HG03520 (cell line): ENCODE measurements at regions not wholly inside any gene's neighbourhood (a gene's known extent, or its start where the extent isn't known, plus 50 kb on each side); places are given as distances from the start of the nearest gene placed in this dataset.
"Not testable (repeated sequence)": the region's sequence is repeated elsewhere in the genome, so short reads cannot be mapped to it uniquely, and the experiment has no call there.

Source experiments
- ATAC-seq: cut with Tn5 transposase; IDR thresholded peaks from one replicate; pipeline ENCODE4 v1.9.1; 2021; ENCODE audit warnings: mild to moderate bottlenecking, moderate library complexity; ENCODE audit not compliant: unreplicated experiment

DNA sequence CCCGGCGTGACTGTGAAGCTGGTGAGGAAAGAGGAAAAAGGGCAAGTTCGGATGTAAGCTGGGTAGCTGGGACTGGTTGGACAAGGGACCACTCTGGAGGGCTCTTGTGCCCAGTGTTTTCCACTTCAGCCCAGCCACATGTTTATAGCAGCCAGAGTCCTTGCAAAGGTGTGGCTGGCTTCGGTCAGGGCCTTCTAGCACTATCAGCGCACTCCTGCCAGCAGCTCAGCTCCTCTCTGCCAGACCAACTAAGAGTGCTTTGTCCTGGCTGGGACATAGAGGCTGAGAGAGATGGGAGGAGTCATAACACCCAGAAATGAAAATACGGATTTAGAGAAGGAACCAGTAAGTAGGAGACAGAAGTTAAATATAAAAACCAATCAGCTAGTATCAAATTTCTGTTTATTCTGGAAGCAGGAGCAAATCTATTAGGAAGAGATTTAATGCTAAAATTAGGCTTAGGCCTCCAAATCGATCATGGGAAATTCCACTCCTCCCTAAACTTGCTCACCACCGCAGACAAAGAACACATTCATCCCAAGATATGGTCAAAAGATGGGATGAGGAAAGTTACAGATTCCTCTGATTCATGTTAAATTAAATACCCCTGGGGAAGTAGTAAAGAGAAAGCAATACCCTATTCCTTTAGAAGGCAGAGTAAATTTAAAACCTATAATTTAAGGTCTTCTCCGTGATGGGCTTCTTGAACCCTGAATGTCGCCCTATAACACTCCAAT is 135.0 kb downstream of the RALA start:
- ATAC-seq = no peak

DNA sequence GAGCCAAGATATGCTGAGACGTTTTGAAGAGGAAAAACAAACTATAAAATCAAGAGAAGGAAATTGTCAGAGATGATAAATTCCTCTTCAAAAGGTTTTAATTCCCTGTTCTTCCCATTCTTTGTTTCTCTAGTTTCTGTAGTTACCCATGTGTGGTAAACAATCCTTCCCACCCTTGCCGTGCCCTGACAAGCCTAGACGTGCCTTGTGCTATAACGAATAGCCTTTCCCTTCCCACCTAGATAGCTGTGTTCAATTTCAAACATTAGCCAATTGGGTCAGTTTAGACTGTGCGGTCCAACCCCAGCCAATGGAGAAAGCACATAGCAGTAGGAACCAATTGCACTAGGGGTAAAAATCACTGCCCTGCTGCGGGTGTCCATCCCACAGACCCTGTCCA is 138.1 kb downstream of the RALA start:
- no peak for ATAC-seq

DNA sequence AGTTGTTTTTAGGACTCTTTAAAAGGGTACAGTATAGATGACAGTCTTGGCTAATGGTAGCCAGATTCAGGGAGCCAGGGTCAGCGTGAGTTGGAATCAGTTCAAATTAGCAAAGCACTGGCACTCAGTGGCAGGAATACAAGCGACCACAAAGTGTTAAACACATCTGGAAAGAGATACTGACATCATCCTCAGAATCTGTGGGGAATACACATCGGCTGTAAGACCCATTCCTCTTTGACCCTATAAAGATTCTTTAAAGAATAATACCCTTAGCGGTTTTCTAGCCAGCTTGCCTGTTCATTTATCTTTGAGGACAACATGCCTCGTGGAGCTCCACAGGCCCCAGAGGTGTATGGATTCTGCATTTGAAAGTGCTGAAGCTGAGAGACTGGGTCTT is 139.1 kb downstream of the RALA start:
- not testable (repeated sequence) for ATAC-seq

DNA sequence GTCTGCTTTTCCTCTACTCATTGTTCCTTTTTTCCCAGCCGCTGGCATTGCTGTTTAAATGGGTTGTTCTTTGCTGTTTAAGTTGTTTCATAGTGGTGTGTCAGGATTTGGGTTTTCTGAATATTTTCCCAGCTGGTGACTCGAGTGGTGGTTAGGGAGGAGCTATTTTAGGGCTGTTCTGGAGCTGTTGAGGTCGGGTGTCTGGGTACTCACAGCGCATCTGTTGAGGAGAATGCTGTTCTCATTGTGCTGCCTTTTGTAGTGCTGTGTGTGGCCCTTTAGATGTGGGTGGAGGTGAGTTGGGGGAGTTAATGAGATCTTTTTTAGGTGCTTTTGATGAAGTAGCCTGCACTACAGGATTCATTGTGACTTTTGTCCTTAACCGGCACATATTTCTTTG is 139.5 kb downstream of the RALA start:
- not testable (repeated sequence) for ATAC-seq

DNA sequence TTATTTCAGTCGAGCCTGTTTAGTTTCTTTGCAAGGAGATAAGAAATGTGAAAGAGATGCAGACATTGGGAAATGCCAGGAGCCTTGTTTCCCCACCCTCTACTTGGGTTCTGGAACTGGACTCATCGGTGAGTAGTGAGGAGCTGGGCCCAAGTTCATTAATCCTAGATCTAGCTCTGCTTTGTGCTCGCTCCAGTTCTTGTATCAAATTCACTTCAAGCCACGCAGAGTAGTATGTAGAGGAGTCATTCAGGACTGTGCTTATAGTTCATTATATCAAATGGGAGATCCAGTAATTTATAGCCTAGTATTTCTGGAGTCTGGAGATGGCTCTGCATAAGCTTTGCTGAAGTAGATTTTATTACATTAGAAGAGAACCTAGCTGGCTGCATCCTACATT is 142.5 kb downstream of the RALA start:
- ATAC-seq = not testable (repeated sequence)

DNA sequence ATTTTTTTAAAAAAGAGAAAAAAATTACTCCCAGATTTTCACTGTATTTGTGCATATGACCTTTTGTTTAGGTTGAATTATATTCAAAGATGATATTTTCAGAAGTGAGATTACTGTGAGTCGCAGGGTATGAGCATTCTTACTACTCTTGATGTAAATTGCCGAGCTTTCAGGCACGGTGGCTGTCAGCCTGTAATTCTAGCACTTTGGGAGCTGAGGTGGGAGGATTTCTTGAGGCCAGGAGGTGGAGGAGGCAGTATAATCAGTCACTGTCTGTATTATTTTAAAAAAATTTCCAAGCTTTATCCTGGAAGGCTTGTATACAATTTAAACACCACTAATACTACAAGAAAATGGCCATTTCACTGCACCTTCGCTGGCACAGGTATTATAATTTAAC is 145.1 kb downstream of the RALA start:
- ATAC-seq = not testable (repeated sequence)

DNA sequence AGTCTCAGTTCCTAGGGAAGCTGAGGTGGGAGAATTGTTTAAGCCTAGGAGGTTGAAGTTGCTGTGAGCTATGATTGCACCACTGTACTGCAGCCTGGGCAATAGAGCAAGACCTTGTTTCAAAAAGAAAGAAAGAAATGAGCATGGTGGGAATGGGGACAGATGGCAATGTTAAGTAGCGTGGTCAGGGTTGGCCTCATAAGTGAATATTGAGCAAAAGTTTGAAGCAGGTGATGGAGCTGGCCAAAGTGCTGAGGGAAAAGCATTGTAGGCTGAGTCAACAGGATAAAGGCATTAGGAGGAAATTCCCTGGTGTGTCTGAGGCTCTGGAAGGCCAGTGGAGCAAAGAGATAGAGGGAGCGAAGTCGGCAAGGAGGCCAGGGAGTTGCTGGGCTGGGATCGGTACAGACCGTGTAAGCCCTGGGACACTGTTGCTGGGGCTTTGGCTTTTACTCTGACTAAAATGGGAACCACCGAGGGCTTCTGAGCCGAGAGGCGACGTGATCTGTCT is 151.0 kb downstream of the RALA start:
- not testable (repeated sequence) for ATAC-seq

DNA sequence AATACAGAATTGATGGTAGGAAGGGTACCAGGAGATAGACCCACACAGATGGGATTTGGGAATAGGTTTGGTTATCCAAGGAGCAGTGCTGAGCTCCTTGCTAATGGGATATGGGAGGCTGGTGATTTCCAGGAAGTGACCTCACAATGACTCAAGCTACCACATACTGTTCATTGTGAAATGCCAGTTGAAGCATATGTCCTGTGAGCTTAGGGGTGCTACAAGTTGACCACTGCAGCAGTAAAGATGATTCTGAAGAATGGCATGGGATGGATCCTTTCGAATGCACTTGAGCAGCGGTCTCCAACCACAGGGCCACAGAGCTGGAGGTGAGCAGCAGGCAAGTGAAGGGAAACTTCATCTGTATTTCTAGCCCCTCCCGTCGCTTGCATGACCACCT is 158.2 kb downstream of the RALA start:
- not testable (repeated sequence) for ATAC-seq

DNA sequence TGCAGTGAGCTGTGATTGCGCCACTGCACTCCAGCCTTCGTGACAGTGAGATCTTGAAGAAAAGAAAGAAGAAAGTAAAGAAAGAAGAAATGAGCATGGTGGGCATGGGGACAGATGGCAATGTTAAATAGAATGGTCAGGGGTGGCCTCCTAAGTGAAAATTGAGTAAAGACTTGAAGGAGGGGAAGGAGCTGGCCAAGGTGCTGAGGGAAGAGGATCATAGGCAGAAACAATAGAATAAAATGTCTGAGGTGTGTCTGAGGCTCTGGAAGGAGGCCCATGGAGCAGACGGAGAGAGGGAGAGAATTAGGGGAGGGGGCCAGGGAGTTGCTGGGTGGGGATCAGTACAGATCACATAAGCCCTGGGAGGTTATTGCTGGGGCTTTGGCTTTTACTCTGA is 163.1 kb downstream of the RALA start:
- not testable (repeated sequence) for ATAC-seq

DNA sequence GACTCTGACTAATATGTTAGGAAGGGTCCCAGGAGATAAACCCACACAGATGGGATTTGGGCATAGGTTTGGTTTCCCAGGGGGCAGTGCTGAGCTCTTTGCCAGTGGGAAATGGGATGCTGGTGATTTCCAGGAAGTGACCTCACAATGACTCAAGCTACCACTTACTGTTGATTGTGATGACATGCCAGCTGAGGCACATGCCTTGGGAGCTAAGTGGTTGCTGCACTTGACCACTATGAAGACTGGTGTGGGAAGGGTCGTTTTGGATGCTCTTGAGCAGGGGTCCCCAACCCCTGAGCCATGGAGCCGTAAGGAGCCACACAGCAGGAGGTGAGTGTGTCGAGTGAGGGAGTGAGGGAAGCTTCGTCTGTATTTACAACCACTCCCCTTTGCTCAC is 159.0 kb upstream of the CDK13 start:
- ATAC-seq = not testable (repeated sequence)

DNA sequence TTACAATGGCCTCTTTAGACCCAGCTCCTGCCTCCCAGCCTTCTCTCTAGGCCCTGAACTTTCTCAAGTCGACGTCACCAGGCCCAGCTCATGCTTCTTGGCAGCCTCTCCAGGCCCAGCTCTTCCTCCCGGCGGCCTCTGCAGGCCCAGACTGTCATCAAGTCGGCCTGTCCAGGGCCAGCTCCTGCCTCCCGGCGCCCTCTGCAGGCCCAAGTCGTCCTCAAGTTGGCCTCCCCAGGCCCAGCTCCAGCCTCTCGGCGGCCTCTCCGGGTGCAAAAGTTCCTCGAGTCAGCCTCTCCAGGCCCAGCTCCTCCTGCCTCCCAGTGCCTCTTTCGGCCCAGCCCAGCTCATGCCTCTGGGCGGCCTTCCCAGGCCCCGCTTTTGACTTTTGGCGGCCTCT is 158.1 kb upstream of the CDK13 start:
- ATAC-seq = not testable (repeated sequence)

DNA sequence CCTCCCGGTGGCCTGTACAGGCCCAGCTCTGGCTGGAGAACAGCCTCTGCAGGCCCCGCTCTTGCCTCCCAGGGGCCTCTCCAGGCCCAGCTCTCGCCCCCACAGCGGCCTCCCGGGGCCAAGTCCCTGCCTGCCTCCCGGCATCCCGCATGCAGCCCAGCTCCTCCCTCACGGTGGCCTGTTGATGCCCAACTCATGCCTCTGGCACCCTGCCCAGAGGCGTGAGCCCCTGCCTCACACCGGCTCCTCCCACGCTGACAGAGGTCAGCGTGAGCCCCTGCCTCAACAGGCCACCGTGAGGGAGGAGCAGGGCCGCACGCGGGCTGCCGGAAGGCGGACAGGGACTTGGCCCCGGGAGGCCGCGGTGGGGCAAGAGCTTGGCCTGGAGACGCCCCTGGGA is 157.0 kb upstream of the CDK13 start:
- ATAC-seq = not testable (repeated sequence)

DNA sequence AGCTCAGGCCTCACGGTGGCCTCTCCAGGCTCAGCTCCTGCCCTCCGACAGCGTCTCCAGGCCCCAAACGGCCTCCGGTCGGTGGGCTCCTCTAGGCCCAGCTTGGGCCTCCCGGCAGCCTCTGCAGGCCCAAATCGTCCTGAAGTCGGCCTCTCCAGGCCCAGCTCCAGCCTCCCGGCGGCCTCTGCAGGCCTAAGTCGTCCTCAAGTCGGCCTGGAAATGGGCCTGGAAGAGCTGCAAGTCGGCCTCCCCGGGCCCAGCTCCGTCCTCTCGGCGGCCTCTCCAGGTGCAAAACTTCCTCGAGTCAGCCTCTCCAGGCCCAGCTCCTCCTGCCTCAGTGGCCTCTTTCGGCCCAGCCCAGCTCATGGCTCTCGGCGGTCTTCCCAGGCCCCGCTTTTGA is 156.2 kb upstream of the CDK13 start:
- not testable (repeated sequence) for ATAC-seq

DNA sequence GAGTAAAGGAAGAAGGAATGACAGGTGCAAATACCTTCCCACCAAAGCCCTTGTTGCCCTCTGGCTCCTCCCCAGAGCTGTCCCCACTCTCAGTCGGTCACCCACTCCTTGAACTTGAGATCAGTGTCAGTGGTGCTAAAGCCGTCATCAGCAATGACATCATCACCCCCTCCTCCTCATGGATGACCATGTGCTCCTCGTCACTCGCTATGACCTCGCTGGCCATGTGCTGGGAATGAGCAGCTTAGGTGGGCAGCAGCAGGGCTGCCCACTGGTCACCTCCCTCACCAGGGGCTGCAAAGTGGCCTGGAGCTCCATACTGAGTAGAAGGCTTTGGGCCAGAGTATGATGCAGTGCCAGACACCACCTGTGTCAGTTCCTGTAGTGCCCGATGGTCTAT is 153.1 kb upstream of the CDK13 start:
- ATAC-seq = not testable (repeated sequence)

DNA sequence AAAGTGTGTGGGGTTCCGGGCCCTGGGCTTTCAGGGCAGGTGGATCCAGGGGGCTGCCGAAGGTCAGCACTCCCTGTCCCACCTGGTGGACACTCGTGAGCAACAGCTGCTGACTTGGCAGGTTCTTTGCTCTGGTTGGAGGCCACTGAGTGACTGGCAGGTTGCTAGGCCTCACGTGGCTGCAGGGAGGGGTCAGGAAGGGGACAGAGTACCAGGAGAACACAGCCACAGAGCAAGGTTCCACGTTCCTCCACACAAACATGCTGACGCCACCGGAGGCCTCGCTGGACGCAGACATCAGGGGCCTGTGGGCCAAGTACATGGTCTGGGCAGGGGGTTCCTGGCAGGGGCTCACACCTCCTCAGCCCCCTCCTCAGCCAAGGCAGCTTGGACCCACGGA is 152.0 kb upstream of the CDK13 start:
- not testable (repeated sequence) for ATAC-seq

DNA sequence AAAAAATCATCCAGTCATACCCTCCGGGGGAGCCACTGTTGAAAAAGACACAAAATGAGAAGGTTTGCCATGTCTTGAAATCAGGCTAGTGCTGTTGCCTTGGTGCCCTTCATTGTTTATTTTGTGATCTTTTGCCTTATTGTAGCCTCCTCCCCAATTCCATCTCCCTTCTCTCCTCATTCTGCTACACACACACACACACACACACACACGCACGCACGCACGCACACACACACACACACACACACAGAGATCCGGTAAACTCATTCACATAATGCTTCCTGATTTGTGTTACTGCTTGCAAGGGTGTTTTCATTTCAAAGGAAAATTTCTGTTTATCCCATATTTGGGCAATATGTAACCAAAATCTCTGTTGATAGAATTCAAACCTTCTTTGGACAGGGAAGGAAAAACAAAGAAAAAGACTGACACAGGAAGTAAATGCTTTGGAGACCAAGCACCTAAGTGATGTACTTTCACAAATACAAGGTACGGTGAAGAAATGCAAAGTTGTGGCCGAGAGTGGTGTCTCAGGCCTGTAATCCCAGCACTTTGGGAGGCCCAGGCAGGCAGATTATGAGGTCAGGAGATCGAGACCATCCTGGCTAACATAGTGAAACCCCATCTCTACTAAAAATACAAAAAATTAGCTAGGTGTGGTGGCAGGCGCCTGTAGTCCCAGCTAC is 141.1 kb upstream of the CDK13 start:
- no peak for ATAC-seq

DNA sequence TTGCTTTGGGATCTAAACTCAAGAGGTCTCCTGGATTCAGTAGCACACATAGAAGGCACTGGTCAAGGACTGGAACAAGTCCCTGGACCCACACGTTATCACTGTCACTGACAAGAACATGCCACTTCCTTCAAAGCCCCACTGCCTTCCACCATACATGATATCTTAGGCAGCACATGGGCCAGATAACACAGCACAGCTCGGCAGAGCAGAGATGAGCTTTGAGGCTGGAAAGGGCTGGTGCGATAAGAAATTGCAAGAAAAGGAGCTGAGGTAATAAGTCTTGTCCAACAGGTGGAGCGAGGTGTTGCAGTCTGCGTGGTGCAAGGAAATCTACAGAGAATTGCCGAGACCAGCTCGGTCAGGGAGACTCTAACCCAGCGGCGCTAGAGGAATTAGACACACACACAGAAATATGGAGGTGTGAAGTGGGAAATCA is 139.8 kb upstream of the CDK13 start:
- ATAC-seq = no peak

DNA sequence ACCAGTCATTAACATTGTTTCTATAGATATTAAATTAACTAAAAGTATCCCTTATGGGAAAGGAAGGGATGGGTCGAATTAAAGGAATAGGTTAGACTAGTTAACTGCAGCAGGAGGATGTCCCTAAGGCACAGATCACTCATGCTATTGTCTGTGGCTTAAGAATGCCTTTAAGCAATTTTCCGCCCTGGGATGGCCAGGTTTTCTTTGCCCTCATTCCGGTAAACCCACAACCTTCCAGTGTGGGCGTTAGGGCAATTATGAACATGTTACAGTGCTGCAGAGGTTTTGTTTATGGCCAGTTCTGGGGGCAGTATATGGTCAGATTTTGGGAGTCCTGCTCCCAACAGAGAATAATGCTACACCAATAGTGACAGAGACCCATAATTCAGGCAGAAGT is 139.3 kb upstream of the CDK13 start:
- ATAC-seq = no peak

DNA sequence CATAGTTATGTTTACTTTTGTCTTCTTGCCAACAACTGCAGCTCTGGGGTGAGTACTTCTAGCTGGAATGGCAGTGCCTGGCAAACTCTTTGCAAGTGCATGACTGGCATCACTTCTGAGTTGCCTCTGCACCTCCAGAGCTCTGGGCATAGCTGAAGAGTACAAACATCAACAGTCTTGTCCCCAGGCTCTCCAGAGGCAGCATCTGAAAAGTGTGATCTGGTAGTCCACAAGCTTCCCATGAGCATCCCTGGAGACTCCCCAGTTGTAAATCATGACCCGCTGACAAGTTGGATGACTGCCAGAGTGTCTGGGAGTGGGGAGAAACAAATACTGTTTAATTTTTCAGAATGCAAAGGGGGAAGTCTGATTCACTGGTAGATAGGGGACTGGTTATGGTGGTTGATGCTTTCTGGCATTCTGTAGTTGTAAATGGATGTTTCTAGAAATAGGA is 138.9 kb upstream of the CDK13 start:
- no peak for ATAC-seq

DNA sequence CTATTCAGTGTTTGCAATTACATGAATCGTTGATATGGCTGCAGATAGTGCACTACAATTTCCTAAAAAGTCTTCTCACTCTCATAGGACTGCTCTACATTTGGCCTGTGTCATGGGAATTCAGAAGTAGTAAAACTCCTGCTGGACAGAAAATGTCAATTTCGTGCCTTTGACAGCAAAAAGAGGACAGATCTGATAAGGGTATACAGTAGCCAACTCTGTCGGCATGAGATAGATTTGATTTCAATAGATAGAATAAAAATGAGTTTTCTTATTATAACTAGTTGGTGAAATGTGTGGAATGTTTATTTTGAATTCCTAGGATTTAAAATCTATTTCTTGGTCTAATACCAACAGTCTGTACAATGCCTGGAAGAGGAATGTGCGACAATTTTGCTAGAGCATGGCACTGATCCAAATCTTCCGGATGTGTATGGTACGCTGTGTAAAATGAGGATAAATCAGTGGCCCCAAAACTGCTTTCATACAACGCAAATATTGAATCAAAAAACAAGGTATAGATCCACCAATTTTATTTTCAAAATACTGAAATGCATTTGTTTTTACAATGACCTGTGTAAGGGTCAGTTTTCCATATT is 133.5 kb upstream of the CDK13 start:
- no peak for ATAC-seq

DNA sequence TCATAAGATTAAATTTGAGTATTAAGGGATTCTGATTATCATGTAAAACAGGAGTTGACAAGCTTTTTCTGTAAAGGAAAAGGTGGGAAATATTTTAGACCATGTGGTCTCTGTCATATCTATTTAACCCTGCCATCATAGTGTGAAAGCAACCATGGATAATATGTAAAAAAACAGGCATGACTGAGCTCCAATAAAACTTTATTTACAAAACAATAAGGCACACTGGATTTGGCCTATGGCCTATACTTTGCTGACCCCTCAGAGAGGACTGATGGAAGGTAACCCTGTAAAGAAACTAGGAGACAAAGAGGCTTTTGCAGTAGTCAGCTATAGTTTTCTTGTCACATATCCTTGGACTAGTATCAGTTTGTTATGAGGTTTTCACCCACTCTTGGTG is 130.5 kb upstream of the CDK13 start:
- no peak for ATAC-seq
